ENCODE measurements at regions not wholly inside any gene's neighbourhood (a gene's known extent, or its start where the extent isn't known, plus 50 kb on each side); places are given as distances from the start of the nearest gene placed in this dataset.
A peak's percentile ranks its signal among the peaks of the same experiment; 100 is the strongest.

DNA sequence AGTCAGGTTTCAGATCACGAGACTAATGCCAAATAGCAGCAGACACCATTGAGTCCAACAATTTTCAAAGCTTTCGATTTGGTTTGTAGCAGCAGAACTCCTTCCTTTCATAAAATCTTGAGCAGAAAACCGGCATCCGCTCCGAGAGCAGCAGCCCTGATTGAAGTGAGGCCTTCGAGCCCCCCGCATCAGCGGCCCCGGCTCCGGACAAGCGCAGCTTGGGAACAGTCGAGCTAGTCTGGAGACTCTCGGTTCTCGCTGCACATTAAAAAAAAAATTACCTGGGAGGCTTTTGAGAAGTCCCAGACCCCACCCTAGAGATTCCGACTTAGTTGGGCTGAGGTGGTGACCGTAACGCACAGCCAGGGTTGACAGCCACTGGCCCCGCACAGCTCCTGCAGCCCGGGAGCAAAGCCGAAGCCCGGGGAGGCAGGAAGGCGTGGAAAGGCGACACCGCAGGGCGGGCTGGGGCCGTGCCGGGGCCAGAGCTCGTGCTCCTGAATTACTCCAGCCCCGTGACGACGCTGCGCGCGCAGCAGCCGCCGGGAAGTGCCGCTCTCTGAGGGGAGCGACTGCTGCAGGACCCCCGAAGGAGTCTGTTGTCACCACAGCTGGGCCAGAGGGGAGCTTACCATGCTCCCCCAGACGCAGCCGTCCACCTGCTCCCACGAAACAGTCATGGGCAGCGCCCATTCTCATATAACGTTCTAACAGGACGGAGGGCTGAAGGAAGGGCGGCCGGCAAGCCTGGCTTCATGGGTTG, 57.8 kb downstream of the SPATA19 start:
- no peak for DNase-seq

DNA sequence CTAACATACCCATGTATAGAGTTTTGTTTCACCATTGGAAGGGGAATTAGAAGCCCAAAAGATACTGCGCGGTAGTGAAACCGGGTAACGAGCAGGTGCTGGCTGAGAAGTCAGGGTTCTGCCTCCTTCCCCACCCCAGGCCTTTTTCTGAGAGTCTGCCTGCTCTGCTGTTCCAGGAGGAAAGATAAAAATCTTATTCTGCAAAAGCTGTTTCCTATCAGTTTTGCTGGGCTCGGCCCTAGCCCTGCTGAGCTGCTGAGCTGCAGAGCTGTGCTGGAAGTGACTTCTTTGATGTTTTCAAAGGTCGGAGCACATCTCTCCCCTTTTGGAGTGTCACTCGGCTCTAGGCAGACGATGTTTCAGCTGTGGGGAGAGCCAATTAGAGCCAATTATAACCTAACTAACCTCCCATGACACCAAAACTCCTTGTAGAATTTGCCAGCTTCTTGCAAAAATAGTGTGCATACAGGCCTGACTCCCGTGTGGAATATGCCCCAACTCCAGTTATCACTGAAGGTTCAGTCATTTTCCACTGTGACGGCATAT, 59.4 kb downstream of the SPATA19 start:
- DNase-seq, result no peak

DNA sequence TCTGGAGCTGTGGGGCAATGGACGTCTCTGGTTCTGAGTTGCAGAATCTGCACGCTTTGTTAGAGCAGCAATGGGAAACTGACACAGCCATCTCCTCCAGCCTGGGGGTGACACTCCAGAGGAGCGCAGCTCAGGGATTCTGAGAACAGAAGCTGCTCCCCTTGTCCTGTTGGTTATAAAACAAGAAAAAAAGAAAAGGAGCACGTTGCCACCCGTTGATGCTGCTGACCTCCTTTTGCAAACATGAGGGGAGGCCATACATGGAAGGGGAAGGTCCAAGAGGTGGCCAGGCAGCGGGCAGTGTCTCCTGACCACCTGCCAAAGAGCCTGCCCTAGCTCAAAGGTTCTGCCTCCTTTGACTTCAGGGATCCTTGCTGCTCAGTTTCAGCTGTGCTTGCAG, 61.0 kb downstream of the SPATA19 start:
- no peak for DNase-seq

DNA sequence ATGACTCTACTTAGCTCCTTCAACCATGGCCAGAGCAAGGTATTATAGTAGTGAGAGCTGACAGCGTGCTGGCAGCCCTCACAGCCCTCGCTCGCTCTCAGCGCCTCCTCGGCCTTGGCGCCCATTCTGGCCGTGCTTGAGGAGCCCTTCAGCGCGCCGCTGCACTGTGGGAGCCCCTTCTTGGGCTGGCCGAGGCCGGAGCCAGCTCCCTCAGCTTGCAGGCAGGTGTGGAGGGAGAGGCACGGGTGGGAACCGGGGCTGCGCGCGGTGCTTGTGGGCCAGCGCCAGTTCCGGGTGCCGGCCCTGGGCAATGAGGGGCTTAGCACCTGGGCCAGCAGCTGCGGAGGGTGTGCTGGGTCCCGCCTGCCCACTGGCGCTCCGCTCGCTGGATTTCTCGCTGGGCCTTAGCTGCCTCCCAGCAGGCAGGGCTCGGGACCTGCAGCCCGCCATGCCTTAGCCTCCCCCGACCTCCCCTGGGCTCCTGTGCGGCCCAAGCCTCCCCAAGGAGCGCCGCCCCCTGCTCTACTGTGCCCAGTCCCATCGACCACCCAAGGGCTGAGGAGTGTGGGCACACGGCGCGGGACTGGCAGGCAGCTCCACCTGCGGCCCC, 63.1 kb downstream of the SPATA19 start:
- DNase-seq, result no peak

DNA sequence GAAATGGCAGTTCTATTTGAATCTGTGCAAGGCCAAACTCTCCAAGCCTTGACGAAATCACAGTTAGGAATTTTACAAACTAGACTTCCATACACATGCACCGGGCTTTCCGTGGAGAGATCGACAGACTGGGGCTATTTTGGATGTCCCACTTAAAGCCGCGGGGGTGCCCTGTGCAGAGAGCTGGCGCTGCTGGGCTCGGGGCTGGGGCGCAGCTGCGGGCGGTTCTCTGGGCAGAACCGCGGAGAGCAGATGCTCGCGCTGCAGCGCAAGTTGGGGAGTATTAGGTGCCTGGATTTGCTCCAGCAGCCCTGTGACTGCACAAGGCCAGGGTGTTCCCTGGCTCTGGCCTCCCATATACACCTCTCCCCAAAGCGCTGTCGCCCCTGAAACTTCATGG, 67.2 kb downstream of the SPATA19 start:
- DNase-seq, result no peak

DNA sequence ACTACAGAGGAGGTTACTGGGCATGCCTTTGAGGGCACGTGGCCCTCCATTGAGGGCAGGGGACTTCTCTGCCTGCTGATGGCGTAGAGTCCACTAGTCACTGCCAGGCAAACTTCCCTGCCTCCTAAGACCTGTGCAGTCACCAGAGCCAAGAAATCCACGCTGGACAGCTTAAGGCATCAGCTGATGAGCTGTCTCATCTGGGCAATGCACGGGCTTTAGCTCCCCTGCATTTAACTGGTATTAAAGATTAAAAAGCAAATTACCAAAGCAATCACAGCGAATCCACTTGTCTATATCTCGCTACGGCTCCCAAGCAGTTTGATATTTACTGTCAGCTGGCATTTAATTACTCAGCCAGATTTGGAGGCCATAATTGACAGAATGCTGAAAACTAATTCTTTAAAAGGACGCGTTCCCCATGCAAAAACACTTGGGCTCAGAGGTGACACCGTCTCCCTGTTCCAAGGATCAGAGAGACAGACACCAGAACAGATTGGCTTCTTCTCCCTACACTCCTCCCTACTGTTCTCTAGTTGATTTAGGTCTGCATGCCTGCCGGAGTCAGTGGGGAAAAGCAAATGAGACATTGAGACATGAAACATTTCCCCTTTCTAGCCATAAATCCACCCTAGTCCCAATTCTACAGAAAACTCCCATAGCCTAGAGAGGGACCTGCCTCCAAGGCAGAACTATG, 68.5 kb downstream of the SPATA19 start:
- no peak for DNase-seq

DNA sequence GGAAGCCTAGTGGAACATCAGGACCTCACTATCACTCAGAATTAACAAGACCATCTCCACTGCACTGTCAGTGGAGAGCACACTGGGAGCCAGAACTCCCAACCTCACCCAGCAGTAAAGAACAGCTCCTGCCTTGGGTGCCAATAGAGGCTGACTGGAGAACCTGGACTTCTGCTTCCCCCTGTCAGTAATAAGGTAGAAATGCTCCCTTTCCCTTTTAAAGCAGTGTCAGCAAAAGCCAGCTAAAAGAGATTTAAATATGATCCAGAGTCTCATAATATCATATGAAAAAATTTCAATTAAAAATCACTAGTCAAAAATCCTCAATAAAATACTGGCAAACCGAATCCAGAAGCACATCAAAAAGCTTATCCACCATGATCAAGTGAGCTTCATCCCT, 82.8 kb downstream of the SPATA19 start:
- DNase-seq, result no peak

DNA sequence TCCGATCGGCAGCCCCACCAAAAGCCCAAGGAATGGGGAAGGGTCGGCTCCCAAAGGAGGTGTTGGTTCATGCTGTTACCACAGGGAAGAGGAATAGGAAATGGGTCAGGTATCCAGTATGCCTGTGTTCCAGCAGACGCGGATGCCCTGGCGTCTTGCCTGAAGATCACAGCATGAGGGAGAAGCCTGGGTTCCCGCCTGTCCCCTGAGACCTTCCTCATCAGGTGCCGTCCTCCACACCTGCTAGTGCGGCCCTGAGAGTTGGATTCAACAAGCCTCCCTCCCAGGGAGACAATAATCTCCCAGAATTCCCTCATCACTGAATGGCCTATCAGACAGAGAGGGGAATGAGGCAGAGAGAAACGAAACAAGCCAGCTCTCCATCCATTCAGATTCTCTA, 92.2 kb downstream of the SPATA19 start:
- DNase-seq, result no peak

DNA sequence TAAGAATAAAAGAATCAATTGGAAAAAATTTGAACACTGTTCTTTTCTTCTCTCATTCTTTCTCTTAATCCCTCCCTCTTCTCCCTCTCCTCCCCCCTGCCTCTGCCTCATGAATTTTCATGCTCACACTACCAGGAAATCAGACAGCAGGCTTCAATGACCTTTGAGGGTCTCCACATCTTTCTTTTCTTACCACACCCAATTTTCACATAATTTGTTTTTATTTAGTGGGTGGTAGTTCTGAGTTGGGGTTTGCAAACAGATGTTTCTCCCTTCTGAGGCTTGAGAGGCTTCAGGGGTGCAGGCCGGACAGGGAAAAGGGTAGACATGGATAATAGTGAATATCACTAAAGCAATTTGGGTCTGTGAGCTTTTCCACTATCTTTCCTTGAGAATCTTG, 95.5 kb downstream of the SPATA19 start:
- no peak for DNase-seq

DNA sequence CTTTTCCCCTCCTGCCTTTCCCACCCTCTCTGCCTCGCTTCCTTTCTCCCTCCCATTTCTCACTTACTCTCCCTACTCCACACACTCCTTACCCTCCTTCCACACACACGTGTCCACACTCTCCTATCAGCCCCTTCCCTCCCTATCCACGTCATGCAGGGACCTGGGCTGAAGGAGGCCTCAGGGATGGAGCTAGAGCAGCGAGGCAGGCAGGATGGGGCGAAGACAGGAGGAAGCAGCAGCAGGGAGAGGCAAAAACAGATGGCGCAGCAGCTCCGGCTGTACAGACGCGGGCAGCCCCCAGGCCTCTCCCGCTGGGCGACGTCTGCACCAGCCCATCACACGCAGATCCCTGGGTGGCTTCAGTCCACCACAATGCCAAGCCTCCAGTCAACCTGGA, 97.9 kb downstream of the SPATA19 start:
- DNase-seq, result no peak

DNA sequence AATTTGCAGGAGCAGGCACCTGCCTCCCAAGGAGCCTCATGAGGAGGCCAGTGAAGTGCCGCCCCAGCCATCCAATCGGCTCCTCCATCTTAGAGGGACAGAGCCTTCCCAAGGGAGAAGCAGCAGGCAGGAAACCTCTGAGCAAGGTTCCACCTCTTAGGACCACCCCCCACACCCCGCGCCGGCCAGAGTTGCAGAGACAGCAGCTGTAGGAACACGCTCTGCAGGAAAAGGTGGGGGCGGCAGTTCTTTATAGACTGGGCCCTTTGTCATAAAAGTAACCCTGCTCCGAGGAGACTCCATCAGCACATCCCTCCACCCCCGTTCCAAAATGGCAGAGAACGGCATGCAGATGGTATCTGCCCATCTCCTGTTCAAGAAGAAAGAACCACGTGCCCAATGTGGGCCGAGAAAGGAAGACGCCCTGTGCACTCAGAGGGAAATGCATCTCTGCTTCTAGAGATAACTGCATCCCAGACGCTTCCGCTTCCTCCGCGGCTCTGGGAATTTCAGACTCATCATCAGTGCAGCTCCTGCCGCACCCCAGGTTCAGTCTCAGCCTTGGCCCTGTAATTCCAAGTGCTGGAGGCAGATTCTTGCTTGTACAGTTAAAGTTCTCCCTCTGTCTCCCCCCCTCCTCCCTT, 98.5 kb downstream of the SPATA19 start:
- DNase-seq, result no peak

DNA sequence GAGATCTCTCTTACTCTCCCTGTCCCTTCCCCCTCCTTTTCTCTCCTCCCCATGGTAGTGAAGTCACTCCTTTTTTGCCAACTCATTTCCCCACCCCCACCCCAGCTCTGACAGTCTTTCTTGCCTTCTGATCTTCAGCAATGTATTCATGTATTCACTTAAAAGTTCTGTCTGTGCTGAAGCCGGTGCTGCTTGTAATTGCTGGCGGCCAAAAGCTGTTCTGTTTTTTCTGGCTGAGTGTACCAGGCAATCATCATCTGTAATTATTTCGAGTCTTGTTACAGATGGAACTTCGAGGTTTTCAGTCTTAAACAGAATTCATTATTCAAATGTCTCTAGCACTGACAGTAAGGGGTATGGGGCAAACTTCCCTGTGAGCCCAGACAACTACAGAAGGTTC, 99.5 kb downstream of the SPATA19 start:
- no peak for DNase-seq

DNA sequence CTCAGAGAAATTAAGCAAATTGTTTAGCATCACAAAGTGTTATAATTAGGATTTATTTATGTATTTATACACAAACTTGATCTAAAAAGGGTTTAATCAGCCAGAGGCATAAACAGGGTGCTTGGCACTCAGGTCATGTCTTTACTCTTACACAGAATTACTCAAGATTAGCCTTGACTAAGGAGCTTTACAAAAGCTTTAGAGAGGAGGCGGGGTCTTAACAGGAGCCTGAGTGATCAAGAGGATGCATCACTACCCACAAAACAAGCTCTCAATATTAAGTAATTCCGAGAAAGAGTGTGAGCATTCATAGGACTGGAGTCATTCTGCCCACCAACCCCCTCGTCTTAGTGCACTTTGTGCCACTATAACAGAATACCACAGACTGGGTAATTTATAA, 103.0 kb downstream of the SPATA19 start:
- DNase-seq, result no peak

DNA sequence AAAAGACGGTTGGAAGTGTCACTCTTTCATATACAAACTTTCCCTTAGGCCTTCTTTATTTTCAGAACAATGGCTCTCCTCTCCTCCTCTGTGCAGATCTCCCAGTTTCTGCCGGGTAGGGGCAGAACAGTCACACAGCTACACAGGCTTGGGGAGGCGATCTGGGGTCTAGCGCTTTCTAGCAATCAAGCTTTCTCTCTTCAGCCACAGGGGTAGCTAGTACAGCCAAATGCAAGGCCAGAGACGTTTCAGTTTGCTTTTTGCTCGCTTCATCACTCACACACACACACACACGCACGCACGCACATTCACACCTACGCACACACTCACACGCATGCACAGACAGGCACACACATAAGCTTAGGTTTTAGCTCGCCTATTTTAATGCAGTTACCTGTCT, 104.3 kb downstream of the SPATA19 start:
- no peak for DNase-seq

DNA sequence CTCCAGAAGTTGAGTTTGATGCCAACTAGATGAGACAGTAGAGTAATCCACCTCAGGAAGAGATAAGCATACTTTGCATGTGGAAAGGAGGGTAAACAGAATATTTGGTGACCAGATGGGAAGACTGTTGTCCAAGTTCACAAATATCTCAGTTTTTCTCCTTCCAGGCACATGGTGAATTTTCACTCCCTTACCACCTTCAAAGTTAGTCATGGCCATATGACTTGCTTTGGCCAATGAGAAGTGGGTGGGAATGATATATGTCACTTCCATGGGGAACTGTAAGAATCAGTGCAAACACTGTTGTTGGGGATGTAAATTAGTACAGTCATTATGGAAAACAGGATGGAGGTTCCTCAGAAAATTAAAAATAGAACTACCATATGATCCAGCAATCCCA, 105.8 kb downstream of the SPATA19 start:
- DNase-seq, result no peak

DNA sequence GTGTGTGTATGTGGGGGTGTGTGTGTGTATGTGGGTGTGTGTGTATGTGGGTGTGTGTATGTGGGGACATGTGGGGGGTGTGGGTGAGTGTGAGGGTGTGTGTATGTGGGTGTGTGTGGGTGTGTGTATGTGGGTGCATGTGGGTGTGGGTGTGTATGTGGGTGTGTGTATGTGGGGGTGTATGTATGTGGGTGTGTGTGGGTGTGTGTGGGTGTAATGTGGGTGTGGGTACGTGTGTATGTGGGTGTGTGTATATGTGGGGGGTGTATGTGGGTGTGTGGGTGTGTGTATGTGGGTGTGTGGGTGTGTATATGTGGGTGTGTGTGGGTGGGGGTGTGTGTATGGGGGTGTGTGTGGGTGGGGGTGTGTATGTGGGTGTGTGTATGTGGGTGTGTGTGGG, 106.7 kb downstream of the SPATA19 start:
- DNase-seq, result no peak

DNA sequence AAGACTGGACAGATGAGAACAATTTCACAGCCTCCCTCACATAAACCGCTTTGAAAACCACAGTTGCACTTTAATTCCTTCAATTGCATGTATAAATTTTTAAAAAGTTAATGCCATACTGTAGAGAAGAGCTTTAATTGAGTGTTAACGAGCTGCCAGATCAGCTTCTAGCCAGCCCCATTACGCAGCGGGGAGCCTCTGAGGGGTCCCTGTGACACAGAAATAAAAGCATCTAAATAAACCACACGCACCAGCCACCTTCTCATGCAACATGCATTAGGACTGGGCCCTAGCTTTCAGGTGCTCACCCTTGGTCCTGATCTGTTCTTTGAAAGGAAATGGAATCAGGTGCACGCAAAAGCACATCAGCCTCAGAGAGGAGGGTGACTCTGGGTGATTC, 111.7 kb downstream of the SPATA19 start:
- no peak for DNase-seq

DNA sequence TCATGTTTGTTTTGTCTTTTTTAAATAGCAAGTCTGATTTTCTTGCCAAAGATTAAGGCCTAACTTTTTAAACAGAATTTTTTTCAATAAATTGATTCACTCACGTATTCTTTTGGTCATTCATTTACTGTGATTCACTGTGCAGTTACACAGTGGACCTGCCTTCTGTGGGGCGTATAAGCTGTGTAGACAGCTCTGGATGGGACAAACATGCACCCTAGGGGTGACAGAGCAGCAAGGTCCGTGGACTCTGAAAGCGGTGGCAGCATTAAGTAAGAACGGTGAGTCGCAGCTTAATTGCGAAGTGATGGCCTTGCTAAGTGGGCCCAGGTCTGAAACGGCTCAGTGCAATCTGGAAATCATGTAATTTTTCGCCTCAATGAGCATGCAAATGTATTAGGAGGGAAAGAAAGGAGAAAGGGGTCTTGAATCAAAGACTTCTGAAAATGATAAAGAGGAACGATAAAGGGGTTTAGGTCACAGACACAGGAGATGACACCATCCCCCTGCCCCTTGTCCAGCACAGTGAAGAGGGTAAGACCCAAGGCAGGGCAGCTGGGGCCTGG, 113.1 kb downstream of the SPATA19 start:
- DNase-seq, result peak; percentile 13

DNA sequence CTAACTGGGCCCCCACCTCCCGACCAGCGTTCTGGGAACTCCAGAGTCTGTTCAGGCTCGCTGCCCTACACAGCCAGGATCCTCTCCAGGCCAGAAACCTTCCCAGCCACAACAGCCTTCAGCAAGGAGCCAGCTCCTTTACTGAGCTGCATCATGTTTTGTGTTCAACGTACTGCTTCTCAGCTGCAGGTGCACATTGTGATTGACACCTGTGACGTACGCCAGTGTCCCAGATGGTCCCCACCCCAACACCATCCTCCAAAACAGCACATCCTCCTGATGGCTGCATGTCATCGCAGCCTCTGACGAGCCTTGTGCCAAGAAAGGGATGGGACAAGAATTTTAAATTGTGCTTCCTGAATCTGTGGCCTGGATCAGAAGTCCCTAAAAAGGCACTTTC, 117.5 kb downstream of the SPATA19 start:
- no peak for DNase-seq

DNA sequence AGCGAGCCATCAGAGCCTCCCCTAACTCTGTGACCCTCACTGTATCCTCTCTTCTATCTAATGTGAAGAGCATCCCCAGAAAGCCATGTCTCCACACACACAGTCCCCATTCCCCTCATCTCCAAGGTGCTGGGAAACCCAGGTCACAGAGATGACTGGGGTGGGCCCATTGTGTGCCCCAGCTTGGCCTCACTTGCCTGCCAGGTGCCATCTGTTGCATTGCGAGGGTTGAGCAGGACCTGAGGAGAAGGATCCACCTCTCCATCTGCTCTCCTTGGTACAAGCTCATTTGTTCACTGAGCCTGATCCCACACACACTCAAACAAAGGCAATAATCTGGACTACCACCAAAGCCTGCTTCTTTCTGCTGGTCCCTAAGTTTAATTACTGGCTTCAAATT, 118.8 kb downstream of the SPATA19 start:
- DNase-seq, result no peak

DNA sequence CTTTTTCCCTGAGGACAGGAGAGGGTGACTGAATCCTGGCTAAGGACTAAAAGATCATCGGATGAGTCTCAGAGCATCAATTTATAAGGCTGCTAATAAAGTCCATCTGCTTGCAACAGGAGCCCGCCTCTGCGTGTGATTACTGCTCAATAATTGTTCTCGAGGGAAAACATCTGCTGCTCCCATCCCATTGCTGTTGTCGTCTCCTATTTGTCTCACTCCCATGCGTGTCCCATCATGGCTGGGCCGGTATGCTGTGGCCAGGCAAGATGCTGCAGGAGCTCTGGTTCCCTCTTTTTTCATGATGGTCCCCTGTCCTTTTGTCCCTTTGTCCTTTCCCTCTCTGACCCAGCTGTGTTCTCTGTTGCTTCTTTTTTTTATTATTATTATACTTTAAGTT, 121.2 kb downstream of the SPATA19 start:
- DNase-seq, result no peak

DNA sequence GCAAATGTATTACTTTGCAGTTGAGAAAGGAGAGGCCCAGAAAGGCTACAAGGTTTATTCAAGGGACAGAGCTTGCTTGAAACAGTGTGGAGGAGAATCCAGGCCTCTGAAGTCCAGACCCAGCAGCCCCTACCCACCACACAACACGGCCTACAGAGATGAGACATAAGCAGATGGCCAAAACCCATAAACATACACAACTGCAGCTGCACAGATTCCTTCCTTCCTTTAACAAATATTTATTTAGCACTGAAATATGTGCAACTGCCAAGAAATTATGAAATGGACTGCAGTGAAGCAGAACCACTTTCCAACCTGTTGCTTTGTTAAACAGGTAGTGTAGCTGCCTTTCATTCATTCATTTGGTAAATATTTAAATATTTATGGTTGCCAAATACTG, 122.3 kb downstream of the SPATA19 start:
- DNase-seq, result peak; percentile 94

DNA sequence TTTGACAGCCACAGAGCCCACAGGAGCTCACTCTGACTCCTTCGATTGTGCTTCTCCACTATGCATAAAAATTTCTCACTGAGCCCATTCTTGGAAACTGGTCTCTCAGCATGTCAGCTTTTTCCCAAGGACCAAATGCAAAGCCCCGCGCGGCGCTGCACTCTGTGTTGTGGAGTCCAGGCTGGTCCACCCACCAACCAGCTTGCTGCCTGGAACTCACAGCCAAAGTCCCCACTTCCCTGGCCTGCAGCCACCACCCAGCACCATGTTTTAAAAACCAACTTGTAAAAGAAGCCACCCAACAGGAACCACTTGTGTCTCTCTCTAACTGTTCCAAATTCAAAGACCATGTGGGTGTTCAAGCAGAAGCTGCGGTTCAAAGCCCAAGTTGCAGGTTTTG, 124.4 kb downstream of the SPATA19 start:
- no peak for DNase-seq
